ENCODE measurements at regions not wholly inside any gene's neighbourhood (a gene's known extent, or its start where the extent isn't known, plus 50 kb on each side); places are given as distances from the start of the nearest gene placed in this dataset.

DNA sequence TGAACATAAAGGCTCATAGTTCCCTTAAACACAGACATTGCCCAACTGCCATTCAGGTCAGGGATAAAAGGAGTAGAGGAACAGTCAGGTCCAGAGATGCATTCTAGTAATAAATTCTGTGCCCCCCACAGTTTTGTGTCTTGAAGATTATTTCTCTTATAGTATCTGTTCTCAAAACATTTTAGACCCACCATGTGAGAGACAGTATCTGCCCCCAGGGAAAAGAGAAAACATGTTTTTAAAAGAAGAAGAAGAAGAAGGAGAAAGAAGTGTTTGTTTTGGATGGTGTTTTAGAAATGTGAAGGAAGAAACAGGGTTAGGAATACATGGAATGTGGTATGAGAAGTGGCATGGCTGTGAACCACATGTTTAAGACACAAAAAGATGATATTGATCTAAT, 629.6 kb upstream of the EPHA7 start:
- TF ChIP-seq, protein P1, sequence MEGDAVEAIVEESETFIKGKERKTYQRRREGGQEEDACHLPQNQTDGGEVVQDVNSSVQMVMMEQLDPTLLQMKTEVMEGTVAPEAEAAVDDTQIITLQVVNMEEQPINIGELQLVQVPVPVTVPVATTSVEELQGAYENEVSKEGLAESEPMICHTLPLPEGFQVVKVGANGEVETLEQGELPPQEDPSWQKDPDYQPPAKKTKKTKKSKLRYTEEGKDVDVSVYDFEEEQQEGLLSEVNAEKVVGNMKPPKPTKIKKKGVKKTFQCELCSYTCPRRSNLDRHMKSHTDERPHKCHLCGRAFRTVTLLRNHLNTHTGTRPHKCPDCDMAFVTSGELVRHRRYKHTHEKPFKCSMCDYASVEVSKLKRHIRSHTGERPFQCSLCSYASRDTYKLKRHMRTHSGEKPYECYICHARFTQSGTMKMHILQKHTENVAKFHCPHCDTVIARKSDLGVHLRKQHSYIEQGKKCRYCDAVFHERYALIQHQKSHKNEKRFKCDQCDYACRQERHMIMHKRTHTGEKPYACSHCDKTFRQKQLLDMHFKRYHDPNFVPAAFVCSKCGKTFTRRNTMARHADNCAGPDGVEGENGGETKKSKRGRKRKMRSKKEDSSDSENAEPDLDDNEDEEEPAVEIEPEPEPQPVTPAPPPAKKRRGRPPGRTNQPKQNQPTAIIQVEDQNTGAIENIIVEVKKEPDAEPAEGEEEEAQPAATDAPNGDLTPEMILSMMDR (IDR thresholded peaks at IDR 0.05), result no peak
- intact Hi-C loops (cut with DNase I; ENCODE audit: low total_unique reads), result no loop called here

DNA sequence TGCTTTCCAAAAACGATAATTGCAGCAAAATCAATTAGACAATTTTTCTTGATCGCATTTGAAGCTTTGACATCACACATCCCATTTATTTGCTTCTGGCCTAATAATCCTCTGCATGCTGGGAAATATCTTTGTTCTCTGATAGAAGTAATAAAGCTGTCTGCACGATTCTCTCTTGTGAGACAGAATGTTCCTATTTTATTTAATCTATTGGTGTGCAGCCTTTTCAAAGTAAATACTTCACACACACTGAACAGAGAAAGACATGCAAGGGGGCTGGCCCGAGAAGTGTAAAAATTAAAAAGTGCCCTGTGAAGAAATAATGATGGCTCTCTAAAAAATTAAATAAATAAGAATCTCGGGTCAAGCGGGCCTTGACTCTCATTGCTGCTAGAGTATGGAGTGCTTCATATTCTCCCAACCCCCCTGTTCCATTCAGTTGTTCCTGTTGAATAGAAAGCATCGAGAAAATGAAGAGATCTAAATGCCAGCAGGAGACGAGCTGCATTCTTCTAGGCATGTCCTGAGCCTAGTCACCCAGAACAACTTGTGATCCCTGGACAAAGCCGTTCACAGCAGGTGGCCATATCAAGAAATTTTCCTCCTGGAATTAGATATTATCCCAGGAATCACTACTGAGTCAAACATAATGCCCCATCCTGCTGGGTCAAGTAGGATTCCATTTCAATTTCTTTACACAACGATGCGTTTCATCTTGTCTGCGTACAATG, 625.9 kb upstream of the EPHA7 start:
- no peaks in the 10 kb centered on the region for H3K36me3 ChIP-seq
- H3K4me1 ChIP-seq, result no peaks in the 10 kb centered on the region
- intact Hi-C loops (cut with DNase I; ENCODE audit: low total_unique reads), result no loop called here
- no peaks in the 10 kb centered on the region for H3K27me3 ChIP-seq
- no peak overlapping the region for H3K27ac ChIP-seq
- no peak overlapping the region for H3K4me3 ChIP-seq
- TF ChIP-seq, protein P1 (IDR thresholded peaks at IDR 0.05), result no peak
- DNase-seq, result no peak
- no peaks in the 10 kb centered on the region for H3K9me3 ChIP-seq

More for the DNA sequence above, 629.6 kb upstream of the EPHA7 start:
- H3K36me3 ChIP-seq, result no peaks in the 10 kb centered on the region
- H3K4me1 ChIP-seq, result no peaks in the 10 kb centered on the region
- no peak for DNase-seq
- no peak overlapping the region for H3K4me3 ChIP-seq
- no peak overlapping the region for H3K27ac ChIP-seq
- no peaks in the 10 kb centered on the region for H3K9me3 ChIP-seq
- no peaks in the 10 kb centered on the region for H3K27me3 ChIP-seq

DNA sequence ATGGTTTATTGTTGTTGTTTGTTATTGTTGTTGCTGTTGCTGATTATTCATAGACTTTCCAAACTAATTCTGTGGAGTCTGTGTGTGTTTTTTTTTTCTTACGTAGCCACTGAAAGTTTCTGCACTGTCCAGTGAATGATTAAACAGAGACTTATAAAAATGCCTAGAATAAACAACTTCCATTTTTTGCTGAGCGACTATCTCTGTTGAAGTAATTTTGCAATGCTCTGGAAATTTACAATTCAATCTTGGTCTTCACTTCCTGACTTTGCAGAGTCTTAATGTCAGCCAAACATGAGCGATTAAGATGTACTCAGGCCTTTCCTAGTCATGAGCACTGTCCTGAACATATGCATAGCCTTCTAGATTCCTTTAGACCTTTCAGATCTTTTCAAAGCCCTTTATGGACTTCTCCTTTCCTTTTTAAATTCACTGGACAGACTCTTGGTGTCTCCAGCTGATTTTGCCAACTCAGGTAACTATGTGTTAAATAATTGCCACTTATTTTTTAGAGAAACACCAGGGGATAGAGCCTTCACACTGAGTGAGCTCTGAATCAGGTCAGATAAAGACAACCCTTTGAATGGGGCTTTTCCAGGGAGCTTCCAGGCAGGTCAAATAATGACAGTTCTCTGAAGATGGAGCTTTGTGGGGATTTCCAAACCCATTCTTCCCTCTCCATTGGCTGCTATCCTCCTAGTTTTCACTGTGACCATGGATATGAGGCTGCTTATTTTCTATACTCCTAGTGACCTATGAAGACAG, 622.8 kb upstream of the EPHA7 start:
- no peaks in the 10 kb centered on the region for H3K36me3 ChIP-seq
- no peaks in the 10 kb centered on the region for H3K4me1 ChIP-seq
- no peaks in the 10 kb centered on the region for H3K27me3 ChIP-seq
- H3K27ac ChIP-seq, result no peak overlapping the region
- no peak for DNase-seq
- TF ChIP-seq, protein P1 (IDR thresholded peaks at IDR 0.05), result no peak
- no peak overlapping the region for H3K4me3 ChIP-seq
- intact Hi-C loops (cut with DNase I; ENCODE audit: low total_unique reads), result no loop called here
- H3K9me3 ChIP-seq, result no peaks in the 10 kb centered on the region

GRCh38 chr6:94036024-94036423, 616.7 kb upstream of the EPHA7 start:
- Histone ChIP-seq H3K27ac (no peak overlapping the region), H3K27me3 (no peaks in the 10 kb centered on the region), H3K4me1 (no peaks in the 10 kb centered on the region), H3K9me3 (no peaks in the 10 kb centered on the region), H3K4me3 (no peak overlapping the region), H3K36me3 (no peaks in the 10 kb centered on the region)
- intact Hi-C loops (cut with DNase I; ENCODE audit: low total_unique reads), result no loop called here
- no peak for DNase-seq
- TF ChIP-seq, protein P1 (IDR thresholded peaks at IDR 0.05), result no peak

GRCh38 chr6:94027374-94027773, 608.0 kb upstream of the EPHA7 start:
- Histone ChIP-seq H3K9me3 (no peaks in the 10 kb centered on the region), H3K27ac (no peak overlapping the region), H3K4me1 (no peaks in the 10 kb centered on the region), H3K27me3 (no peaks in the 10 kb centered on the region), H3K36me3 (no peaks in the 10 kb centered on the region), H3K4me3 (no peak overlapping the region)
- TF ChIP-seq, protein P1 (IDR thresholded peaks at IDR 0.05), result no peak
- DNase-seq, result no peak
- intact Hi-C loops (cut with DNase I; ENCODE audit: low total_unique reads), result no loop called here
